ENCODE measurements at regions not wholly inside any gene's neighbourhood (a gene's known extent, or its start where the extent isn't known, plus 50 kb on each side); places are given as distances from the start of the nearest gene placed in this dataset.

DNA sequence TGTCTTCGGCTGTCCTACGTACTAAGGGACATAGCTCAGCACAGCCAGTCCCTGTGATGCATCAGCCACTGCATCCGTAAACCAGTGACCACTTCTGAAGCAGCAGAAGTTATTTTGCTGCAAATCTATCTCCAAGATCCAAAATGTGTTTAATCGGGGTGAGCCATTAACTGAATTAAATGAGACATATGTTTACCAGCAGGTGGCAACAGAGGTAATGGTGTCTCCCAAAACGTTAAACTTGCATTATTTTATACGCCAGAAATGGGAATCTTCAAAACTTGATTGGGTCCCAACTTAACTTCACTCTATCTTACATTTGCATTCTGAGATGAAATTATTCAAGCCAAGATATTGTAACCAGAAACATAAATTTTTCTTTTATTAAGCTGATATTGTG lies 75.3 kb upstream of the BOC start:
- DNase-seq (ENCODE audit: extremely low spot score), result no peak
- no peak overlapping the region for H3K4me3 ChIP-seq (ENCODE audit: low read depth, low read length)
- 19% methylated on average over 6 of the region's 6 CpGs for WGBS
- no peak overlapping the region for H3K27ac ChIP-seq (ENCODE audit: low read depth)
- no peaks in the 10 kb centered on the region for H3K36me3 ChIP-seq (ENCODE audit: insufficient read depth)
- H3K4me1 ChIP-seq (ENCODE audit: insufficient read depth), result no peaks in the 10 kb centered on the region

GRCh38 chr3:113136544-113136943 lies 74.8 kb upstream of the BOC start:
- no peak for DNase-seq (ENCODE audit: extremely low spot score)
- 92% methylated on average over 5 of the region's 5 CpGs for WGBS
- no peaks in the 10 kb centered on the region for H3K36me3 ChIP-seq (ENCODE audit: insufficient read depth)
- H3K4me1 ChIP-seq (ENCODE audit: insufficient read depth), result no peaks in the 10 kb centered on the region
- H3K27ac ChIP-seq (ENCODE audit: low read depth), result no peak overlapping the region
- no peak overlapping the region for H3K4me3 ChIP-seq (ENCODE audit: low read depth, low read length)

- WGBS, result 68% methylated on average over 6 of the region's 6 CpGs
- Histone ChIP-seq H3K4me3 (ENCODE audit: low read depth, low read length) (no peak overlapping the region), H3K36me3 (ENCODE audit: insufficient read depth) (no peaks in the 10 kb centered on the region), H3K4me1 (ENCODE audit: insufficient read depth) (no peaks in the 10 kb centered on the region), H3K27ac (ENCODE audit: low read depth) (no peak overlapping the region)
- DNase-seq (ENCODE audit: extremely low spot score), result no peak
Observed at GRCh38 chr3:113138839-113139743, 72.3 kb upstream of the BOC start.

GRCh38 chr3:113140876-113141275 lies 70.5 kb upstream of the BOC start:
- Histone ChIP-seq H3K4me3 (ENCODE audit: low read depth, low read length) (no peak overlapping the region), H3K36me3 (ENCODE audit: insufficient read depth) (no peaks in the 10 kb centered on the region), H3K4me1 (ENCODE audit: insufficient read depth) (no peaks in the 10 kb centered on the region), H3K27ac (ENCODE audit: low read depth) (no peak overlapping the region)
- DNase-seq (ENCODE audit: extremely low spot score), result no peak
- 91% methylated on average over 2 of the region's 2 CpGs for WGBS

DNA sequence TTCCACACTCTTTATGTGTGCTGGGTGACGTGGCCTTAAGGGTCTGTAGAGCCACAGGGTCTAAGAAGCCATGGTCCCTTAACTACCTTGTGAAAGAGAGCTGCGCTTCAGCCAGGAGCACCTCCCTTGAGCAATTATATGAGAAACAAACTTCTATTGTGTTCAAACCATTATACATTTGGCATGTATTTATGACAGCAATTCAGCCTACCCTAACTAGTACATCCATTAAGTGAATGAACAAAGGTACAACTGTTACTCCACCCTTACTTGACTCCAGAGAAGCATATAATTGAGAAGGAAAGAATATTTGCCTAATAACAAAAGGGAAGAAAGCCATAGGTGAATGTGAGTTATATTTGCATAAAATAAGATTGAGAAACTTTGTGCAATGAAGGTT lies 69.8 kb upstream of the BOC start:
- no peak for DNase-seq (ENCODE audit: extremely low spot score)
- Histone ChIP-seq H3K4me3 (ENCODE audit: low read depth, low read length) (no peak overlapping the region), H3K4me1 (ENCODE audit: insufficient read depth) (no peaks in the 10 kb centered on the region), H3K27ac (ENCODE audit: low read depth) (no peak overlapping the region), H3K36me3 (ENCODE audit: insufficient read depth) (no peaks in the 10 kb centered on the region)
- 96% methylated on average over 2 of the region's 2 CpGs for WGBS

- no peaks in the 10 kb centered on the region for H3K36me3 ChIP-seq (ENCODE audit: insufficient read depth)
- DNase-seq (ENCODE audit: extremely low spot score), result no peak
- H3K4me1 ChIP-seq (ENCODE audit: insufficient read depth), result no peaks in the 10 kb centered on the region
- H3K27ac ChIP-seq (ENCODE audit: low read depth), result no peak overlapping the region
- H3K4me3 ChIP-seq (ENCODE audit: low read depth, low read length), result no peak overlapping the region
Observed at GRCh38 chr3:113142476-113142875, 68.9 kb upstream of the BOC start.

GRCh38 chr3:113143353-113143752 lies 68.0 kb upstream of the BOC start:
- Histone ChIP-seq H3K27ac (ENCODE audit: low read depth) (no peak overlapping the region), H3K4me1 (ENCODE audit: insufficient read depth) (no peaks in the 10 kb centered on the region), H3K4me3 (ENCODE audit: low read depth, low read length) (no peak overlapping the region), H3K36me3 (ENCODE audit: insufficient read depth) (no peaks in the 10 kb centered on the region)
- 93% methylated on average over 1 of the region's 1 CpG for WGBS
- DNase-seq (ENCODE audit: extremely low spot score), result no peak

- Histone ChIP-seq H3K4me3 (ENCODE audit: low read depth, low read length) (no peak overlapping the region), H3K4me1 (ENCODE audit: insufficient read depth) (no peaks in the 10 kb centered on the region), H3K27ac (ENCODE audit: low read depth) (no peak overlapping the region), H3K36me3 (ENCODE audit: insufficient read depth) (no peaks in the 10 kb centered on the region)
- 26% methylated on average over 9 of the region's 9 CpGs for WGBS
- peak; percentile 87 for DNase-seq (ENCODE audit: extremely low spot score)
Observed at GRCh38 chr3:113147681-113148261, 63.6 kb upstream of the BOC start.

DNA sequence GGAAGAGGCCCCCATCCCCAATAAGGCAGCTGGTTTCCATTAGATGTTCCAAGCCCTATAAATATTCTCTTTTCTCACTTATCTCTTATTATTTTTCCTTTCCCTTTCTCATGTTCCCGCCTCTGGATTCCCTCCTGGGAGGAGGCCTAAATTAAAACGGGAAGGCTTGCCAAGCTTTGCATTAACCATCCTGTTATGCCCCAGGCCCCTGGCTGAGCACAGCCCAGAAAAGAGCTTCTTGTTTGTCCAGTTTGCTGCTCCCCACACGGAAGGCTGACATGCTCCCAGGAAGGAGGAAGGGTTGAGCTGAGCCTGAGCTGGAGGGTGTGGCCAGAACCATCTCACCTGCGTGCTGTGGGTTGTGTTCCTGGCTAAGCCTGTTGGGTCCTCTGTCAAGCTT lies 63.1 kb upstream of the BOC start:
- 19% methylated on average over 4 of the region's 4 CpGs for WGBS
- H3K4me1 ChIP-seq (ENCODE audit: insufficient read depth), result no peaks in the 10 kb centered on the region
- H3K27ac ChIP-seq (ENCODE audit: low read depth), result no peak overlapping the region
- DNase-seq (ENCODE audit: extremely low spot score), result peak; percentile 78
- no peaks in the 10 kb centered on the region for H3K36me3 ChIP-seq (ENCODE audit: insufficient read depth)
- H3K4me3 ChIP-seq (ENCODE audit: low read depth, low read length), result no peak overlapping the region

DNA sequence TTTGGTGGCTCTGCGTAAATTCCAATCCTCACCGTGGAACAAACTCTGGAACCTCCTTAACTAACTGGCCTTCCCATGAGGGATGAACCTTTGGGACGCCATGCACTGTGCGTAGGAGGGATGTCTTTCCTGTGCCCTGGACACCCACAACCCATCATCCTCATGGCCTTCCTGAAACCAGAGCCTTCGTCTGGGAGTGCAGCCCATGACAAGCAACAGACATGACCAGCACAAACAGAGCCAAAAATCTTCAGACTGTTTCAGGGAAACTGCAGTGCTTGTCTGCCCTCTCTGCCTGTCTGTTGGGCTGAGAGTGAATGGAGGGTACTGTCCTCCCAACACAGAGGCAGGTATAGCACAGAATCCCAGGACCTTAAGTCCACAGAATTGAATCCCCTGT lies 61.1 kb upstream of the BOC start:
- Histone ChIP-seq H3K4me1 (ENCODE audit: insufficient read depth) (no peaks in the 10 kb centered on the region), H3K27ac (ENCODE audit: low read depth) (no peak overlapping the region), H3K36me3 (ENCODE audit: insufficient read depth) (no peaks in the 10 kb centered on the region), H3K4me3 (ENCODE audit: low read depth, low read length) (no peak overlapping the region)
- 69% methylated on average over 5 of the region's 5 CpGs for WGBS
- no peak for DNase-seq (ENCODE audit: extremely low spot score)

GRCh38 chr3:113151461-113152031 lies 59.8 kb upstream of the BOC start:
- no peak for DNase-seq (ENCODE audit: extremely low spot score)
- no peaks in the 10 kb centered on the region for H3K36me3 ChIP-seq (ENCODE audit: insufficient read depth)
- WGBS, result 29% methylated on average over 6 of the region's 6 CpGs
- H3K4me3 ChIP-seq (ENCODE audit: low read depth, low read length), result no peak overlapping the region
- peak overlapping the region; percentile 25 for H3K27ac ChIP-seq (ENCODE audit: low read depth)
- H3K4me1 ChIP-seq (ENCODE audit: insufficient read depth), result no peaks in the 10 kb centered on the region

- WGBS, result 58% methylated on average over 1 of the region's 1 CpG
- Histone ChIP-seq H3K27ac (ENCODE audit: low read depth) (no peak overlapping the region), H3K4me1 (ENCODE audit: insufficient read depth) (no peaks in the 10 kb centered on the region), H3K4me3 (ENCODE audit: low read depth, low read length) (no peak overlapping the region), H3K36me3 (ENCODE audit: insufficient read depth) (no peaks in the 10 kb centered on the region)
- DNase-seq (ENCODE audit: extremely low spot score), result no peak
Observed at GRCh38 chr3:113152849-113153248, 58.5 kb upstream of the BOC start.

- no peak for DNase-seq (ENCODE audit: extremely low spot score)
- no peaks in the 10 kb centered on the region for H3K36me3 ChIP-seq (ENCODE audit: insufficient read depth)
- H3K27ac ChIP-seq (ENCODE audit: low read depth), result no peak overlapping the region
- no peaks in the 10 kb centered on the region for H3K4me1 ChIP-seq (ENCODE audit: insufficient read depth)
- no peak overlapping the region for H3K4me3 ChIP-seq (ENCODE audit: low read depth, low read length)
- WGBS, result 90% methylated on average over 3 of the region's 3 CpGs
Observed at GRCh38 chr3:113153499-113154107, 57.8 kb upstream of the BOC start.

DNA sequence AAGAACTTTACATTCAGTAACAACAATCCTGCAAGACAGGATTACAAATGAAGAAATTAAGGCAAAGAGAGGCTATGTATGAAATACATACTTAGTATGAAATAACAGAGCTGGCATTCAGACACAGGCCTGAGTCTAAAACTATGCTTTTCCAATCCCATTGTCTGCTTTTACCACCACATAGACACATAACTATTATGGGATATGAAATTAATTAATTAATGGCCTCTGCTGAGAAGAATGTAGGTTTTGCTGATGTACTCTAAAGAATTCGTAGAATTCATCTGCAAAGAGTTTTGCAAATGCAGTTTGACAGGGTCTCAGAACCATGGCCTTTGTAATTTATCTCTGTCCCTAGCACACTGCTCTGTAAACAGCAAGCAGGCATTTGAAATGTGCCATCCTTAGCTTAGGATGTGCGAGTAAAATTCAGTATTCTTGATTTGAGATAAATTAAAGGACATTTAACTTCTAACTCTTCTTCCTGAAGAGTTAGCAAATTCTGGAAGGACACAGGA lies 54.5 kb upstream of the BOC start:
- no peaks in the 10 kb centered on the region for H3K36me3 ChIP-seq (ENCODE audit: insufficient read depth)
- no peak overlapping the region for H3K27ac ChIP-seq (ENCODE audit: low read depth)
- DNase-seq (ENCODE audit: extremely low spot score), result no peak
- WGBS, result 79% methylated on average over 2 of the region's 2 CpGs
- H3K4me3 ChIP-seq (ENCODE audit: low read depth, low read length), result no peak overlapping the region
- H3K4me1 ChIP-seq (ENCODE audit: insufficient read depth), result no peaks in the 10 kb centered on the region
